SK-N-SH treated with all-trans-retinoic acid at 6 μM for 48 hours (cell line): ENCODE measurements at regions not wholly inside any gene's neighbourhood (a gene's known extent, or its start where the extent isn't known, plus 50 kb on each side); places are given as distances from the start of the nearest gene placed in this dataset.

Experiments
- ARNTL ChIP-seq: fragments of 450-650 bp; formaldehyde crosslinking; IDR thresholded peaks from 2 replicates; pipeline ENCODE4 v1.5.0; 2020; ENCODE audit warnings: low read depth, mild to moderate bottlenecking, moderate library complexity, borderline replicate concordance
- CREB5 ChIP-seq: fragments of 250-450 bp; sonication (Bioruptor Pico); IDR thresholded peaks from 2 replicates; pipeline ENCODE4 v1.5.1; 2020; ENCODE audit warnings: low read depth, mild to moderate bottlenecking, moderate library complexity
- GLIS3 ChIP-seq: fragments of 250-450 bp; sonication (Bioruptor Pico); IDR thresholded peaks from 2 replicates; pipeline ENCODE4 v1.5.0; 2020; ENCODE audit warnings: mild to moderate bottlenecking, moderate library complexity
- ISL1 ChIP-seq: fragments of 250-450 bp; sonication (Bioruptor Pico); IDR thresholded peaks from 2 replicates; pipeline ENCODE4 v2.1.2; 2022; ENCODE audit warnings: mild to moderate bottlenecking, moderate library complexity
- POU6F1 ChIP-seq: fragments of 250-450 bp; sonication (Bioruptor Pico); IDR thresholded peaks from 2 replicates; pipeline ENCODE4 v1.8.0; 2021; ENCODE audit warnings: low read depth, mild to moderate bottlenecking, moderate library complexity, borderline replicate concordance
- RARB ChIP-seq: fragments of 250-450 bp; sonication (Bioruptor Pico); IDR thresholded peaks from 2 replicates; pipeline ENCODE4 v1.8.0; 2021; ENCODE audit warnings: mild to moderate bottlenecking, moderate library complexity
- SNAI2 ChIP-seq: fragments of 250-450 bp; sonication (Bioruptor Pico); IDR thresholded peaks from 2 replicates; pipeline ENCODE4 v1.5.0; 2020; ENCODE audit warnings: mild to moderate bottlenecking, moderate library complexity
- TSHZ2 ChIP-seq: fragments of 250-450 bp; sonication (Bioruptor Pico); IDR thresholded peaks from 2 replicates; pipeline ENCODE4 v1.5.0; 2020; ENCODE audit warnings: mild to moderate bottlenecking, moderate library complexity
- ZC3H10 ChIP-seq: fragments of 250-450 bp; sonication (Bioruptor Pico); IDR thresholded peaks from 2 replicates; pipeline ENCODE4 v1.5.1; 2021; ENCODE audit warnings: mild to moderate bottlenecking, moderate library complexity
- ZFP30 ChIP-seq: fragments of 450-650 bp; formaldehyde crosslinking; IDR thresholded peaks from 2 replicates; pipeline ENCODE4 v1.5.0; 2022; ENCODE audit warnings: mild to moderate bottlenecking, moderate library complexity
- ZNF8 ChIP-seq: fragments of 450-650 bp; formaldehyde crosslinking; IDR thresholded peaks from 2 replicates; pipeline ENCODE4 v1.5.0; 2020; ENCODE audit warnings: mild to moderate bottlenecking, moderate library complexity

- no peak for TF ChIP-seq CREB5 (CRISPR knock-in tag)
- no peak for TF ChIP-seq TSHZ2 (CRISPR knock-in tag)
- no peak for TF ChIP-seq RARB (CRISPR knock-in tag)
- no peak for TF ChIP-seq ZFP30
- TF ChIP-seq ARNTL (CRISPR knock-in tag) = no peak
- TF ChIP-seq SNAI2 (CRISPR knock-in tag) = no peak
- TF ChIP-seq GLIS3 (CRISPR knock-in tag) = no peak
- TF ChIP-seq ZNF8 (CRISPR knock-in tag) = no peak
- TF ChIP-seq ISL1 = no peak
- TF ChIP-seq ZC3H10 (CRISPR knock-in tag) = no peak
- no peak for TF ChIP-seq POU6F1 (CRISPR knock-in tag)
Observed at GRCh38 chr21:27827972-27828371, 861.1 kb upstream of the ADAMTS5 start.
